Neuronal stem cell (in vitro differentiated cells): ENCODE measurements at regions not wholly inside any gene's neighbourhood (a gene's known extent, or its start where the extent isn't known, plus 50 kb on each side); places are given as distances from the start of the nearest gene placed in this dataset.
A peak's percentile ranks its signal among the peaks of the same experiment; 100 is the strongest.

Experiments used
- DNase-seq: peaks from one replicate; pipeline ENCODE4 v3.0.0-alpha.2; 2013; ENCODE audit warnings: low spot score
- H2AFZ ChIP-seq: one replicate; pipeline ENCODE4 v1.6.1; 2013; ENCODE audit warnings: mild to moderate bottlenecking, low read length, inconsistent platforms
- H2AK5ac ChIP-seq: 2 replicates; pipeline ENCODE4 v1.6.1; 2013; ENCODE audit warnings: low read depth, mild to moderate bottlenecking, inconsistent platforms, low read length, moderate library complexity, mixed read lengths
- H2BK120ac ChIP-seq: 2 replicates; pipeline ENCODE4 v1.6.1; 2013; ENCODE audit warnings: low read depth, mild to moderate bottlenecking, inconsistent platforms, low read length, moderate library complexity, mixed read lengths
- H2BK12ac ChIP-seq: one replicate; pipeline ENCODE4 v1.6.1; 2013; ENCODE audit warnings: low read length, inconsistent platforms
- H2BK15ac ChIP-seq: 2 replicates; pipeline ENCODE4 v1.6.1; 2013; ENCODE audit warnings: mild to moderate bottlenecking, low read length, inconsistent platforms, mixed read lengths
- H2BK5ac ChIP-seq: one replicate; pipeline ENCODE4 v1.6.1; 2013; ENCODE audit warnings: inconsistent platforms, mild to moderate bottlenecking, low read length, moderate library complexity
- H3K14ac ChIP-seq: one replicate; pipeline ENCODE4 v1.6.1; 2013; ENCODE audit warnings: low read length, inconsistent platforms
- H3K18ac ChIP-seq: 2 replicates; pipeline ENCODE4 v1.6.1; 2013; ENCODE audit warnings: low read length, inconsistent platforms
- H3K23ac ChIP-seq: 2 replicates; pipeline ENCODE4 v1.6.1; 2013; ENCODE audit warnings: low read depth, mild to moderate bottlenecking, mixed read lengths, low read length, inconsistent platforms; ENCODE audit not compliant: poor library complexity
- H3K27ac ChIP-seq: replicated peaks from 3 replicates; pipeline ENCODE4 v1.5.1; 2013; ENCODE audit warnings: low read length, inconsistent platforms
- H3K27me3 ChIP-seq, 3 experiments: 2 replicates each; pipeline ENCODE4 v1.6.1; 2013; ENCODE audit warnings: low read length in 3 of 3, mild to moderate bottlenecking in 2 of 3, inconsistent platforms in 1 of 3, low read depth in 1 of 3, mixed read lengths in 1 of 3, moderate library complexity in 1 of 3; ENCODE audit not compliant: control insufficient read depth in 3 of 3, insufficient read depth in 3 of 3
- H3K36me3 ChIP-seq, 2 donors: replicated peaks in 1 of 2; 2 replicates each; pipeline ENCODE4 v1.6.1; 2013; ENCODE audit warnings: low read length in 2 of 2; ENCODE audit not compliant: control insufficient read depth in 2 of 2, insufficient read depth in 2 of 2
- H3K4ac ChIP-seq: 2 replicates; pipeline ENCODE4 v1.6.1; 2013; ENCODE audit warnings: inconsistent platforms, mild to moderate bottlenecking, low read length, moderate library complexity
- H3K4me1 ChIP-seq, 2 donors: 1 replicate in 1 of 2; 2 replicates in 1 of 2; pipeline ENCODE4 v1.6.1; 2013; ENCODE audit warnings: low read length in 2 of 2, low read depth in 1 of 2; ENCODE audit not compliant: control insufficient read depth in 2 of 2, insufficient read depth in 1 of 2
- H3K4me2 ChIP-seq: one replicate; pipeline ENCODE4 v1.6.1; 2013; ENCODE audit warnings: mild to moderate bottlenecking, low read length, inconsistent platforms; ENCODE audit not compliant: insufficient read depth, poor library complexity, severe bottlenecking
- H3K4me3 ChIP-seq, 2 donors: 2 replicates each; pipeline ENCODE4 v1.5.1; 2013; ENCODE audit warnings: low read length in 2 of 2, mild to moderate bottlenecking in 2 of 2, inconsistent platforms in 1 of 2, moderate library complexity in 1 of 2
- H3K79me1 ChIP-seq: one replicate; pipeline ENCODE4 v1.6.1; 2013; ENCODE audit warnings: low read depth, mild to moderate bottlenecking, inconsistent platforms, low read length, moderate library complexity
- H3K9ac ChIP-seq: one replicate; pipeline ENCODE4 v1.6.1; 2013; ENCODE audit warnings: mild to moderate bottlenecking, low read depth, low read length, inconsistent platforms; ENCODE audit not compliant: poor library complexity
- H3K9me3 ChIP-seq, 2 donors: replicated peaks in 1 of 2; 2 replicates each; pipeline versions ENCODE3 to v1.6.1; 2013; ENCODE audit warnings: low read length in 2 of 2, mild to moderate bottlenecking in 2 of 2, inconsistent platforms in 1 of 2, low read depth in 1 of 2, mixed read lengths in 1 of 2, moderate library complexity in 1 of 2; ENCODE audit not compliant: control insufficient read depth in 2 of 2, insufficient read depth in 1 of 2
- H4K8ac ChIP-seq: one replicate; pipeline ENCODE4 v1.6.1; 2013; ENCODE audit warnings: low read depth, mild to moderate bottlenecking, inconsistent platforms, low read length, moderate library complexity
- H4K91ac ChIP-seq: one replicate; pipeline ENCODE4 v1.6.1; 2013; ENCODE audit warnings: low read length, low read depth, mild to moderate bottlenecking, inconsistent platforms; ENCODE audit not compliant: poor library complexity
- WGBS, 2 donors: extraction: QIAGEN DNeasy Blood & Tissue Kit; methylation state at CpG; one replicate each; pipeline ENCODE4 v1.1.7; 2013; ENCODE audit warnings: missing lambda C conversion rate in 2 of 2, mixed read lengths in 1 of 2; ENCODE audit not compliant: insufficient read length in 2 of 2, insufficient replicate concordance in 1 of 2; ENCODE audit errors: extremely low coverage in 2 of 2; 5-methylcytosine and 5-hydroxymethylcytosine counted together

GRCh38 chr4:79047316-79047715 lies 108.1 kb upstream of the PAQR3 start:
- Histone ChIP-seq H2BK120ac (no peak overlapping the region), H4K8ac (no peak overlapping the region), H3K4me2 (no peak overlapping the region), H3K14ac (no peak overlapping the region), H3K4ac (no peak overlapping the region), H3K4me3 (no peak overlapping the region), H3K4me1 (peaks cover 4 to 7% of the 10 kb centered on the region in 2 donors), H2AK5ac (no peak overlapping the region), H3K18ac (no peak overlapping the region), H3K27me3 (no peaks in the 10 kb centered on the region), H3K23ac (no peak overlapping the region), H3K9ac (no peak overlapping the region), H2BK12ac (no peak overlapping the region), H3K36me3 (no peaks in the 10 kb centered on the region), H3K9me3 (no peaks in the 10 kb centered on the region), H2AFZ (no peak overlapping the region), H2BK15ac (no peak overlapping the region), H3K27ac (no peak overlapping the region), H2BK5ac (no peak overlapping the region), H4K91ac (no peak overlapping the region), H3K79me1 (no peaks in the 10 kb centered on the region)
- DNase-seq: no peak
- WGBS, 2 donors: no CpG with 5 or more reads among the region's 1 CpG

- WGBS, 2 donors: no CpG with 5 or more reads among the region's 4 CpGs
These were observed 106.9 kb upstream of the PAQR3 start for GRCh38 chr4:79046016-79046592.

GRCh38 chr4:79044141-79044659 lies 105.0 kb upstream of the PAQR3 start:
- Histone ChIP-seq H2BK5ac (no peak overlapping the region), H2BK15ac (no peak overlapping the region), H3K9me3 (no peaks in the 10 kb centered on the region), H3K9ac (no peak overlapping the region), H3K23ac (no peak overlapping the region), H3K4me2 (no peak overlapping the region), H2AK5ac (no peak overlapping the region), H3K27me3 (no peaks in the 10 kb centered on the region), H4K8ac (no peak overlapping the region), H3K36me3 (no peaks in the 10 kb centered on the region), H3K18ac (no peak overlapping the region), H2BK12ac (no peak overlapping the region), H3K4ac (no peak overlapping the region), H3K4me1 (peaks cover 4 to 5% of the 10 kb centered on the region in 2 donors), H3K14ac (no peak overlapping the region), H2AFZ (peak overlapping the region; percentile 35), H3K4me3 (no peak overlapping the region), H2BK120ac (no peak overlapping the region), H4K91ac (no peak overlapping the region), H3K27ac (no peak overlapping the region), H3K79me1 (no peaks in the 10 kb centered on the region)
- no CpG with 5 or more reads among the region's 2 CpGs for WGBS, 2 donors
- no peak for DNase-seq

More at GRCh38 chr4:79046016-79046592, 106.9 kb upstream of the PAQR3 start:
- Histone ChIP-seq H2BK120ac (no peak overlapping the region), H3K9ac (no peak overlapping the region), H3K9me3 (no peaks in the 10 kb centered on the region), H3K18ac (no peak overlapping the region), H2AFZ (peak overlapping the region; percentile 5), H3K27ac (no peak overlapping the region), H3K79me1 (no peaks in the 10 kb centered on the region), H2AK5ac (no peak overlapping the region), H3K4ac (no peak overlapping the region), H2BK15ac (no peak overlapping the region), H2BK5ac (no peak overlapping the region), H3K4me1 (peaks cover 4 to 7% of the 10 kb centered on the region in 2 donors), H3K4me2 (no peak overlapping the region), H3K23ac (no peak overlapping the region), H3K36me3 (no peaks in the 10 kb centered on the region), H3K14ac (no peak overlapping the region), H2BK12ac (no peak overlapping the region), H3K27me3 (no peaks in the 10 kb centered on the region), H3K4me3 (no peak overlapping the region), H4K91ac (no peak overlapping the region), H4K8ac (no peak overlapping the region)
- DNase-seq: no peak

GRCh38 chr4:79043138-79043537 lies 103.9 kb upstream of the PAQR3 start:
- no CpG with 5 or more reads among the region's 6 CpGs for WGBS, 2 donors
- peak overlapping the region; percentile 35 for H2AFZ ChIP-seq
- no peak overlapping the region for H3K4me3 ChIP-seq
- H2BK120ac ChIP-seq: no peak overlapping the region
- H3K27ac ChIP-seq: no peak overlapping the region
- H3K4me1 ChIP-seq: peaks cover 0 to 5% of the 10 kb centered on the region in 2 donors
- no peaks in the 10 kb centered on the region for H3K9me3 ChIP-seq
- DNase-seq: no peak
- H3K23ac ChIP-seq: no peak overlapping the region
- H2BK15ac ChIP-seq: no peak overlapping the region
- no peak overlapping the region for H2AK5ac ChIP-seq
- H3K9ac ChIP-seq: no peak overlapping the region
- no peak overlapping the region for H3K14ac ChIP-seq
- H3K18ac ChIP-seq: no peak overlapping the region
- H3K36me3 ChIP-seq: no peaks in the 10 kb centered on the region
- H3K27me3 ChIP-seq: no peaks in the 10 kb centered on the region
- no peak overlapping the region for H3K4ac ChIP-seq
- no peak overlapping the region for H4K8ac ChIP-seq
- H2BK12ac ChIP-seq: no peak overlapping the region
- no peak overlapping the region for H3K4me2 ChIP-seq
- H3K79me1 ChIP-seq: no peaks in the 10 kb centered on the region
- no peak overlapping the region for H4K91ac ChIP-seq
- no peak overlapping the region for H2BK5ac ChIP-seq
